ENCODE measurements at regions not wholly inside any gene's neighbourhood (a gene's known extent, or its start where the extent isn't known, plus 50 kb on each side); places are given as distances from the start of the nearest gene placed in this dataset.
"Not testable (repeated sequence)": the region's sequence is repeated elsewhere in the genome, so short reads cannot be mapped to it uniquely, and the experiment has no call there.

DNA sequence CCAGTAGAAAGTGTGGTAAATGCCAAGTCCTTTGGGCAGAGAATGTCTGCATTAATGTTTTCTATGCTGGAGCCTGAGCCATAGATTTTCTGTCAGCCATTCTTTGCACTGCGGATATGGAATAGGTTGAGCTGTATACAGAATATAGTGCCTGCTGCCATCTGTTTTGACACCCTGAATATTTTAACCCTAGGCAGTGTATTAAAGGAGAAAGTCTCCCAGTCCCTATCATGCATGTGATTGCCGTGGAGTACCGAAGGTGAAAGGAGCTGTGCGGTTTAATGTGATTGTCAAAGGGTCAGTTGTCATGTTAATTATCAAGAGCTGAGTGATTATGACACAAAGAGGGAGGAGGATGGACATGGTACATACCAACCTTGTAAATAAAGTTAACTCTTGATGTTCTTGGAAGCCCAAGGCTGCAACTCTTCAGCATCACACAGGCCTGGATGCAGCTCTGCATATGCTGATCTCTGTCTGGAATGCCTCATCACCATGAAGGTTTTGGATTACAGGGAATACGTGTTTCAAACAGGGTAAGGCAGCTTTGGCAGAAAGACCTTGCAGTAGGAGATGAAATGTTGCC is 247.1 kb upstream of the ELAVL2 start:
- DNase-seq (ENCODE audit: low read depth): no peak

DNA sequence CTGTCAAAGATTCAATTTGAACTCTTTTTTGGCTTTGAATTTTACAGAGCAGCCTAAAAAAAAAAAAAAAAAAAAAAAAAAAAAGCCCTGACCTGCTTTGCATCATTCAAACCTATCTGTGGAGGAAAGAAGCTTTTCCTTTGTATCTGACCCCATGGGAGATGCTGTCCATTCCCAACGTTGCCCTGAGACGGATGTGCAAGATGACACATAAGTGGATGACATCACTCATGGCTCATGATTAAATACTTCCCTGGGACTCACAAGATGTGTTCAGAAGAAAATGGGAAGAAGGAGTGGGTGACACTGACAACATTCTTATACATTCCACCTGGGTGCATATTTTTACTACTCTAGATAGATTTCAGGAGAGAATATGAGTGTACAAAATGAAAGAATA is 245.7 kb upstream of the ELAVL2 start:
- no peak for DNase-seq (ENCODE audit: low read depth)

DNA sequence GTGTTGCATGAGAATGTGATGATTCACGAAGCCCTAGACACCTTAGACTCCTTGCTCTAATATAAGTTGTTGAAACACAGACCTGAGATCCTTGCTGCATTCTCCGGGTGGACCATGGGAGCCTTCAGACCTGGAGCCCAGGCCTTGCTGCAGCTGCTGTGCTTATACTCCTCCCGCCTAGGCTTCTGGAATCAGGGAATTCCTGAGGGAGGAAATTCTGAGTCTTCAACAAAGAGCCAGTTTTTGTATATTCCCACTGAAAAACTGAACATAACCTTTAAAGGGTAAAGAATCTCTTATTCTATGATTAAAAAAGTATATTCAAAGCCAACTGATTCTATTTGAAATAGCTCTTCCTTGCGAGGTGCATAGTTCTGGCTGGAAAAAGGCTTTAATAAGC is 245.1 kb upstream of the ELAVL2 start:
- no peak for DNase-seq (ENCODE audit: low read depth)

DNA sequence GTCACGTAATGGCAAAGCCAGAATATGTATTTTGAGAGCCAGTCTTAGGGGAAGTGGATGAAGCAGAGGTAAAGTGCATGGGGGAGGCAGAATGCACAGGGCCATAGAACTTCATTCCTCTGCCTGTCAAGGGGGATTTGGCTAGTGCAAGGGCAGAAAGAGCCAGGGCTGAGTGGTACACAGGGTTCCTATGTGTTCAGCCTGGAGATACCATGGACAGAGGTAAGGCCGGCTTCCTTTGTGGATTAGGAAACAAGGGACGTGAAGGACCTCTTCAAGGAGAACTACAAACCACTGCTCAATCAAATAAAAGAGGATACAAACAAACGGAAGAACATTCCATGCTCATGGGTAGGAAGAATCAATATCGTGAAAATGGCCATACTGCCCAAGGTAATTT is 241.1 kb upstream of the ELAVL2 start:
- DNase-seq (ENCODE audit: low read depth): not testable (repeated sequence)

DNA sequence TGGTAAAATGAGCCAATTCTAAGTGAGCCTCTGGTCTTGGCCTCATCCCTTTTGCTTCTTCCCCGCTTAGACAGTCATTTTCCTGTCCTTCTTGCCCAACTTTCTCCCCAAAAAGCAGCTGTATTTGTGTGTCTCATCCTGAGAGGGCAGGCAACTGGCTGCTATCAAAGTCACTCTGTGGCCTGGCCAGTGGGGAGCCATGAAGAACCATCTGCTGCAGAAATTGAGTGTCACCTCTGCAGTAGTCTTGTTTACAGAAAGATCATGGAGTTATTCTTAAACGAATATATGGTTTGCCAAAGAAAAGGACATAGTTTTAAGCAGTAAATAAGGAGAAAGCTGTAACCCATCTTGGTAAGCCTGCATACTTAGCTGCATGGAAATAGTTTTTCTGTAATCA is 233.6 kb upstream of the ELAVL2 start:
- DNase-seq (ENCODE audit: low read depth): no peak

DNA sequence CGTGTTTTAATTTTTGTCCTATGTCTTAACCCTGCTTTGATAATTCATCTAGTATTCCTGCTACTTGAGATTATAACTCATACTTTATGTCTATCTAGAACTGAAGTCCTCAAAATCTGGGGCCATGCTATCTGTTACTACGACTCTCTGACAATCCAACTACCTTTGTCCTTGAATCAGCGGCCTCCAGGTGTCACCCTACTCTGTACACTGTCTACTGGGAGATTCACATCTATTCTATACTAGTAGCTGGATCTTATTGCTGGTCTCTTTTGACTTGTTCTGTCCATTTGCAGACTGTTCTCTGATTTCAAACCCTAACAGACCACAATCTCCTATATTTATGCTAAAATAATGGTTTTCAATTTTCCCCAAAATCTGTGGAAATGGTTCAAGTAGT is 225.5 kb upstream of the ELAVL2 start:
- no peak for DNase-seq (ENCODE audit: low read depth)

DNA sequence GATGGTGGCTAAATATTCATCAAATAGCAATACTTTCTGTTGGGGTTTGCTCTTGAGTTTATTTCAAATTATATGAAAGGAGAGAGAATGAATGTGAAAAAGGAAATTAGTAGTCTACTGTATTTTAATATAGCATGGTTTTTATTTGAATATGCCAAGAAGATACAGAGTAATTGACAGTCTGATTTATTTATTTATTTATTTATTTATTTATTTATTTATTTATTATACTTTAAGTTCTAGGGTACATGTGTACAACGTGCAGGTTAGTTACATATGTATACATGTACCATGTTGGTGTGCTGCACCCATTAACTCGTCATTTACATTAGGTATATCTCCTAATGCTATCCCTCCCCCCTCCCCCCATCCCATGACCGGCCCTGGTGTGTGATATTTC is 224.2 kb upstream of the ELAVL2 start:
- DNase-seq (ENCODE audit: low read depth): not testable (repeated sequence)

DNA sequence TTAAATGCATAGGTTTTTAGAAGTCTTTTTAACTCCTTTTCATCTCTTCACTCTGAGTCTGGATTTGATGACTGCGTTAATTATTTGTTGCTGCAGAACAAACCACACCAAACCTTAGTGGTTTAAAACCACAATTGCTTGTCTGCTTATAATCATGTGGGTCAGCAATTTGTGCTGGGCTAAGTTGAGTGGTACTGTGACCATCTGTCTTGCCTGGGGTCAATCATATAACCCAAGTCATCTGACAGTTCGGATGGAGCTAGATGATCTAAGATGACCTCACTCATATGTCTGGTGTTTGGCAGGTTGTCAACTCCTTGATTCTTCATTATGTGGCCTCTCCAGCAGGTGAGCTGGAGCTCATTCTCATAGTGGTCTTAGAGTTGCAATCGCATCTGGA is 219.1 kb upstream of the ELAVL2 start:
- DNase-seq (ENCODE audit: low read depth): no peak

DNA sequence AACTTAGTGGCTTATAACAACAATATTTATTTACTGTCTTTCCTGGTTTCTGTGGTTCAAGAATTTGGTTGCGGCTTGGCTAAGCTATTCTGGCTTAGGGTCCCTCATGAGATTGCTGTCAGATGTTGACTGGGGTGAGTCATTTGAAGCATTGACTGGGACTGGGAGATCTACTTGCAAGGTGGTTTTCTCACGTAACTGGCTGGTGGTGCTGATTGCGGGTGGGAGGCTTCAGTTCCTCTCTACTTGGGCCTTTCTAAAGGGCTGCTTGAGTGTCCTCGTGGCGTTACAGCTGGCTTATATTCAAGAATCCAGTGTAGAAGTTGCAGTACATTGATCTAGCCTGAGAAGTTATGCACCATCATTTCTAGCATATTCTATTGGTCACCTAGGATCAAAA is 218.5 kb upstream of the ELAVL2 start:
- DNase-seq (ENCODE audit: low read depth): no peak

DNA sequence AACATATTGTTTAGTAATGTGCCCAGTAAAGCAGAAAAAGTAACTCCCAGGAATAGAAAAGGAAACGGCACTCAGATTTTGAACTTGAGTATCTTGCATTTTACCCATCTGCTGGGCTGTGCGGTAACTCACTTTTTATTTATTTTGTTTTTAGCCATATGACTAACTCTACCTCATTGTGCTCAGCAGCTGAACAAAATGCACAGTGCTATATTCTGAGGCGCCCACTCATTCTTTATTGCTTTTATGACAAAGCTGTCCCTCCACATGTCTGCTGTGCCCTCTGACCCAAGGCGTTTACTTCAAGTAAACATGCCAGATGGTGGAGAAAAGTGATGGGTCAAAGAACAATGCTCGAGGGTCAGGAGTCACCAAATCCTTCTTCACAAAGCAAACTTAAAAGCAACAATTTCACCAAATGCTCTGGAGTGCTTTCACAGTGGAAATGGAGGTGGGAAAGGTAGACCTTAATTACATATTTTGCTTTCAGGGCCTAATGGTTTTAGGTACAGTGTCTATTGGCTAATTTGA is 215.2 kb upstream of the ELAVL2 start:
- no peak for DNase-seq (ENCODE audit: low read depth)

DNA sequence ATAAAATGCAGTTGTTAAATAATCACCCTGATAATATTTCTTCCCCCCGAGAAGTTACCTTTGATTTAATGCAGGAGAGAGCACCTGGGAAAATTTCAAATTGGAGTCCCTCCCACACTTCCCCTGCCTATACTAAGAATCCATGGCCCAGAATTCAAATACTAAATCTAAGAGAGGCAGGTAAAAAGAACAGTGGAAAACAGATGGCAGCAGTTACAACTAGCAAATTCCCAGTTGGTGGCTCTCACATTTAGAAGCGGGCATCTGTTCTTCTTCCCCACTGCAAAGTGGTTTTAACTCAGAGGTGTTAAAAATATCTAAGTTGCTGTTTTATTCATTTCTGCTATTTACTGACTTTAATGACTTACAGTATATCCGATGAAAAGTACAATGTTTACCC is 210.4 kb upstream of the ELAVL2 start:
- no peak for DNase-seq (ENCODE audit: low read depth)

DNA sequence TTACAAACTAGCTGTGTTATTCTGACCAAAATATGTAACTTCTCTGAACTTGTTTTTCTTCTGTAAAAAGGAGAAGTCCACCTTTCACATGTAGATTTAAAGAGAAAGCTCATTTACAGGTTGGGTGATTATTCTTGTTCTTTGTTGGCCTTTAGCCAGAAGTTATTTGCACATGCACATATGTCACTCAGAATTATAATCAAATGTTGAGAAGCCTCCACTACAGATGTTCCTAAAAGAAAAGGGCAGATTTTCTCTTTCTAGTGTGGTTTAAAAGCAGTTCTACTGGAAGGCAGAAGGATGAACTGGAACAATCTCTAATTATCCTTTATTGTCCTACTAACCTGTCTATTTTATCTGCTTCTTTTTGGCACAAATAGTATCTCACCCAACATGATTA is 209.8 kb upstream of the ELAVL2 start:
- DNase-seq (ENCODE audit: low read depth): no peak

DNA sequence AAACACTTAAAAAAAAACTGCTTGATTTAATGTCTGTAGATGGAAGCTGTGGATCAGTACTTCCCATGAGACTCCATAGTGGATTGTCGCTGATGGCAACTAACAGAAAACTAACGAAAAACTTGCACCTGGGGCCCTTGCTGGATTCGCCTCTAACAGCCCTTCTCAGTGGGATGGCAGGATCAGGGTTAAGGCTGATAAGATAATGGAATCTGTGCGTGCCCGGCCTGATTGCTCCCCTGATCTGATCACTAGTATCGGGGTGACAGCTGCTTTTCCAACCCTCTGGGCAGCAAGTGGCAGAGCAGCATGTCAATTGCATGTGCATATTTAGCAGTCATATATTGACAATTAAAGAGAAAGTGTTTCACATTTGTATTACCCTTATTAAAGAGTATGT is 185.8 kb upstream of the ELAVL2 start:
- DNase-seq (ENCODE audit: low read depth): no peak

DNA sequence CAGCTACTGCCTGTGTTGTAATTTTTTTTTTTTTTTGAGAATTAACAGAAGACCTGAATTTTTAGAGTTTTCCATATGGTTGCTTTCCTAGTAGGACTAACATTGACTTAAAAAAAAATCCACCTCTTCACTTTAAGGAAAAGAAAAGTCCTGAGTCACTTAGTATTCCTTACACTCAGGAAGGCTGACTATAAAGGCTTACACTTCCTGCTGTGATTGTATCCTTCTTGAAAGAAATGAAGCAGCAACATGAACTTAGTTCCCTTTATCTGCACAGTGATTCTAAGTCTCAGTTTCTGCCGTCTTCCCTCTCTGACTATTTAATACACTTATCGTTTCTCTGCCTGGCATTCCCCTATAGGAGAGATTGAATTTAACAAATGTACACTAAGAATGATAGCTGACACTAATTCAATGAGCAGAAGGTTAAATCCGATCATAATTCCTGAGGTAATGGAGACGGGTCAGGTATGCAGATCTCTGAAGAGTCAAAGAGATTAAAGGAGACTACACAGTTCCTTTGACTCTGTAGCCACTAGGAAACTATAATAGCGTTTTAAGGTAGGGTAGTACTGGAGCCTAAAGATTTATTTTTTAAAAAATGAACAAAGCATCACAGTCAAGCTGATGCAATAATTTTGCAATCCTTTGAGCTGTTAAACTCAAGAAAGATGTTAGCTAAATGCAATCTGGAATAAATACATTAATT is 185.1 kb upstream of the ELAVL2 start:
- no peak for DNase-seq (ENCODE audit: low read depth)

DNA sequence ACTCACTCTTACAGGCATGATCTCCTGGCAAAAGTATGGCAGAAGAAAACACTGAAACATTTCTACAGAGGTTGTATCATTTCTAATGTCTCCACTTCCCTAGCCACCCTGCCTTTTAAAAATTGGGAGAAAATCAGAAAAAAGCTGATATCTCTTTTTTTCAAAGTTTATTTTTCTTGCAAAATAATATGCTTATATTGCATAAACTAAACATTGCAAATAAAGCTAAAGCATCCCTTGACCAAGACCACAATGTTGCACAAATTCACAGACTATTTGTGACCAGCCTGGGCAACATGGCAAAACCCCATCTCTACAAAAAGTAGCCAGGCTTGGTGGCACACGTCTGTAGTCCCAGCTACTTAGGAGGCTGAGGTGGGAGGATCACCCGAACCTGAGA is 183.3 kb upstream of the ELAVL2 start:
- no peak for DNase-seq (ENCODE audit: low read depth)

DNA sequence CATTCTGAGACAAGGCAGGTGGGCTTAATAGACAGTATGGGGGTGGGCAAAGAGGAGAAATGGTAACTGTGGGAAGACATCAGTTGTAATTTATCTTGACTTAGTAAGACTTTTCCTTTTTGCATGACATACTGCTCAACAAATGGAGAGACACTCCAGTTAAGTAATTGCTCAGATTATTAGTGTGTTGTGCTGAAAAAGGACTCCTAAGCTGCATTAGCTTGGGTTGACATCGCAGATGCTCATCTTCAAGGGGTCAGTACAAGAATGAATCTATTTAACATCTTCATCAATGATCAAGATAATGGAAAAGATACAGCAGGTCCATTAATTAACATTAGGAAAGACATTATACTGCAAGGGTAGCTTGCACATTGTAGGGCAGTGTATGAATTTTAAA is 181.1 kb upstream of the ELAVL2 start:
- no peak for DNase-seq (ENCODE audit: low read depth)

DNA sequence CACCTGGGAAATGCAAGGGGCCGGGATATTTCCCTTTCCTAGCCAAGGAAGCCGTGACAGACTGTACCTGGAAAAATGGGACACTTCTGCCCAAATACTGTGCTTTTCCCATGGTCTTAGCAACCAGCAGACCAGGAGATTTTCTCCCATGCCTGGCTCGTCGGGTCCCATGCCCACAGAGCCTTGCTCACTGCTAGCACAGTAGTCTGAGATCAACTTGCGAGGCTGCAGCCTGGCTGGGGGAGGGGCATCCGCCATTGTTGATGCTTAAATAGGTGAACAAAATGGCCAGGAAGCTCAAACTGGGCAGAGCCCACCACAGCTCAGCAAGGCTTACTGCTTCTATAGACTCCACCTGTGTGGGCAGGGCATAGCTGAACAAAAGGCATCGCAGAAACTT is 165.8 kb upstream of the ELAVL2 start:
- not testable (repeated sequence) for DNase-seq (ENCODE audit: low read depth)

DNA sequence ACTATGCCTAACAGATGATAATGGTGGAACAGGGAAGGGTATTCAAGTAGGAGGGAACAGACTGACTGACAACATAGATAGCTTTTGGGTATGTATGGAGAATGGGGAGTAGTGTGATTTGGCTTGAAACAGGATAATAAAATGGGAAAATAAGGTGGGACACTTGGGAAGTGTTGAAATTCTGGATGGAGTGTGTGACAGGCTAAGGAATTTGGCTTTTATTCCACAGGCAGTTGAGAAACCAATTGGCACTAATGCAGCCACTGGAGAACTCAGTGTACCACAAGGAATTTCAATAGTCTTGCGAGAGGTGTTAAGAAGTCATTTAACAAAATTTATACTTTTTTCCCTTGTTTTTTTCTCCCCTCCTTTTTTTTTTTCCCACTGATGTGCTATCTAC is 153.5 kb upstream of the ELAVL2 start:
- DNase-seq (ENCODE audit: low read depth): no peak

DNA sequence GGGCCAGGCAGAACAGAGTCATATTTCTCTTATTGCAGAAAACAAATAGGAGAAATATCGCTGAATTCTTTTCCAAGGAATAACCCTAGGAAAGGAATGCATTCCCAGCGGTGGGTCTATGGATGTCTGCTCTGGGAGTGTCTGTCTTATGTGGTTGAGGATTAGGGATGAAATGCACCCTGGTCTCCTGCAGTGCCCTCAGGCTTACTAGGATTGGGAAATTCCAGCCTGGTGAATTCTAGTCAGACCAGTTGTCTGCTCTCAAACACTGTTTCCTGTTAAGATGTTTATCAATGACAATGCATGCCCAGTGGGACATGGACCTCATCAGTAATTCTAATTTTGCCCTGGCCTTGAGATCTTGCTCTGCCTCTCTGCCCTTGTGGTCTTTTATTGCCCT is 136.1 kb upstream of the ELAVL2 start:
- DNase-seq (ENCODE audit: low read depth): no peak

DNA sequence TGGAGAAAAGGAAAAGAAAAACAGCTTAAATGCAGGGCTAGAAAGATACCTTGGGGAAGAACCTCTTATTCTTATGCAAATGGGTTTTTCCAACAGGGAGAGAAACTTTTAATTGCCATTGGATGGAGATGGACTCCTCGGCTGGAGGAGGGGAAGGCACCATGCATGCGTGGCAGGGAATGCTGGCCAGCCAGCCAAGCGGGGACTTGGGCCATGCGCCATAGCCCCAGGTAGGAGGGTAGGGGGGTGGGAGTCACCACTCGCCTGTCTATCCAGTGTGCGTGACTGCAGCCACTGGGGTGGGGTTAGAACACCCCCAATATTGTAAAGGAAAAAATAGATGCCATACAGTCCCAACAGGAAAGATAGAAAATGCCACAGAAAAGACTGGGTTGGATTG is 119.9 kb upstream of the ELAVL2 start:
- DNase-seq (ENCODE audit: low read depth): no peak

DNA sequence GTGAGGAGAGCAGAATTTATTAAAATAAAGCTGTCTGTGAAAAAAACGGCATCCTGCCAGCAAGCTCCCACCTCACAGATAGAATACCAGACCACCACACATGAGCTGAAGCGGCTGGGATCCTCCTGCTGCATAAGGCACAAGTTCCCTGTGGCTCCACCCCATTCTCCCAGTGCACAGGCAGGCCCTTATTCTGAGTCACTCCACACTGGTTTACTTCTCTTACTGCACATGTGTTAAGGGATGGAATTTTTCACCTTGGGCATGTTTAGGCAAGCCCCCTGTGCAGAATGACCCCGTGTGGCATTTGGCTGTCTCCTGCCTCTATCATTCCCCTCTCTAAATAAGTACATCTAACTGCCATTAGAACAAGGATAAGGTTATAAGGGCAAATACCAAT is 115.0 kb upstream of the ELAVL2 start:
- no peak for DNase-seq (ENCODE audit: low read depth)

DNA sequence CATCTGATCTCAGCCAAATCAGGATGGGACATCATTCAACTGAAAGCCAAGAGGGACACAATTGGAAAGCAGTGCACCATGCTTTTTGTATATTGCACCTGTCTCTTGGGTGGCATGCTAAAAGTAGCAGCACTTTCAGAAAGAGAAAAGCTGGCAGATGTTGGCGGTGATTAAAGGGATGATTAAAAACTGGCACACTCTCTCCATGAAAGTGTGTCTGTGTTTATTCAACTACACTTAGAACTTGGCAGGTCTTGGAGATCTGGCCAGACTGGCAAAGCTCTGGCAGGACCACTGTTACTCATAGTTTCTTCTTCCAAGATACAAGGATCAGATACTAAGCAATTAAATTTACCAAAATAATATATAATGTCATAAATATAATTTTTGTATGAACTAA is 112.9 kb upstream of the ELAVL2 start:
- DNase-seq (ENCODE audit: low read depth): no peak

DNA sequence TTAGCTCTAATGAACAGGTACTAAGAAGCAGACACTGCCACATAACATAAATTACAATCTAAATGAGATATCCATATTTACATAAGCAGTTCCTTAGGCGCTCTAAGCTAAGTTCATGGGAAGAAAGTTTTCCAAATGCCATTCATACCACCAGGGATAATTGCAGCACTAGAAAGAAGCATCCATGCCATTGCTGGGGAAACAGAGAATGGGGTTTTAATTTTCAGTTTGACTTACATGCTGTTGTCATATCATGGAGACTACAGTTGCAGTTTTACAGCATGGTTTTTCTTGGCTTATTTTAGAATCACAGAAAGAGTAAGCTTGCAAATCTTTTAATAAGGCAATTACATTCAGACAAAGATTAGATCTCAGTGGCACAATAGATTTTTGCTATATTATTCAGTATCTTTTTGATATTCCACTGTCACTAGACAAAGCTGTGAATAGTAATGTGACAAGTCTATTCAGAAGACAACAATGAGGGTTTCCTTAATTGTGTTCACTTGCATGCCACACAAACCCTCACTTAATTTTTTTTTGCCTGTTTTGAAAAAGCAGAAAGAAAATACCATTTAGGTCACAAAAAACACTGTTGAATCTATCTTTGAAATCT is 108.4 kb upstream of the ELAVL2 start:
- no peak for DNase-seq (ENCODE audit: low read depth)
